WTC11 (cell line): ENCODE measurements at regions not wholly inside any gene's neighbourhood (a gene's known extent, or its start where the extent isn't known, plus 50 kb on each side); places are given as distances from the start of the nearest gene placed in this dataset.
"Not testable (repeated sequence)": the region's sequence is repeated elsewhere in the genome, so short reads cannot be mapped to it uniquely, and the experiment has no call there.

Experiments used
- ATF1 ChIP-seq: sonication (generic); formaldehyde crosslinking; IDR thresholded peaks from 2 replicates; pipeline ENCODE4 v1.8.1; 2023; ENCODE audit warnings: mild to moderate bottlenecking, moderate library complexity, missing genetic modification reagents
- ATF3 ChIP-seq: sonication (generic); formaldehyde crosslinking; conservative IDR thresholded peaks from 2 replicates; pipeline ENCODE4 v1.8.1; 2022; ENCODE audit warnings: mild to moderate bottlenecking, missing genetic modification reagents
- FOXK1 ChIP-seq: sonication (generic); formaldehyde crosslinking; IDR thresholded peaks from 2 replicates; pipeline ENCODE4 v1.8.0; 2022; ENCODE audit warnings: mild to moderate bottlenecking, moderate library complexity, missing genetic modification reagents
- JUN ChIP-seq: sonication (generic); formaldehyde crosslinking; IDR thresholded peaks from 2 replicates; pipeline ENCODE4 v1.8.0; 2023; ENCODE audit warnings: mild to moderate bottlenecking, missing genetic modification reagents
- ZBTB21 ChIP-seq: sonication (generic); formaldehyde crosslinking; IDR thresholded peaks from 2 replicates; pipeline ENCODE4 v1.8.1; 2023; ENCODE audit warnings: mild to moderate bottlenecking, missing genetic modification reagents, borderline replicate concordance
- ZNF263 ChIP-seq: sonication (generic); formaldehyde crosslinking; IDR thresholded peaks from 2 replicates; pipeline ENCODE4 v1.8.1; 2022; ENCODE audit warnings: low read depth, mild to moderate bottlenecking, moderate library complexity, missing genetic modification reagents
- ZNF532 ChIP-seq: fragments of 250-450 bp; sonication (Bioruptor Pico); IDR thresholded peaks from 2 replicates; pipeline ENCODE4 v1.9.0; 2021; ENCODE audit warnings: mild to moderate bottlenecking, borderline replicate concordance
- TF ChIP-seq, protein P1 (sequence below): fragments of 200-600 bp; IDR thresholded peaks from 2 replicates; pipeline ENCODE4 v1.8.0; 2022; ENCODE audit warnings: antibody characterized with exemption
- TF ChIP-seq, protein P2 (sequence below): sonication (generic); formaldehyde crosslinking; IDR thresholded peaks from 2 replicates; pipeline ENCODE4 v1.8.0; 2022; ENCODE audit warnings: mild to moderate bottlenecking, missing genetic modification reagents
- TF ChIP-seq, protein P3 (sequence below): sonication (generic); formaldehyde crosslinking; IDR thresholded peaks from 2 replicates; pipeline ENCODE4 v1.8.1; 2022; ENCODE audit warnings: missing genetic modification reagents, borderline replicate concordance

DNA sequence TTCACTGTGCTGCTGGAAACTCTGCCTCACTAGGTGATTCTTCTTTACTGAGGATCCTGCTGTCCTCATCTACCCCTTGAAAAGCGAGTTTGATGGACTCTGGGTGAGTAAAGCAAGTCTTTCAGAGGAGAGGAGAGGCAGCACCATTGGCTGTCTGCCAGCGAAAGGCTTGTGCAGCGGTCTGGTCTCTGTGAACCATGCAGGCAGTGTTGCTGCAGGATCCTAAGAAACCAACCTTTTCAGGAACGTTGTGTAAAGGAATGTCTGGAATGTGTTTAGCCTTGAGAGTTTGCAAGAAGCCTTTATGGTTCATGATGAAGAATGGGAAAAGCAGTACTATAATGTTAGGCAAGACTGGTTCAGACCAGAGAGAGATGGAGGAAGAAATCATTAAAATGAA lies 53.4 kb upstream of the CCN1 start:
- TF ChIP-seq, protein P1, sequence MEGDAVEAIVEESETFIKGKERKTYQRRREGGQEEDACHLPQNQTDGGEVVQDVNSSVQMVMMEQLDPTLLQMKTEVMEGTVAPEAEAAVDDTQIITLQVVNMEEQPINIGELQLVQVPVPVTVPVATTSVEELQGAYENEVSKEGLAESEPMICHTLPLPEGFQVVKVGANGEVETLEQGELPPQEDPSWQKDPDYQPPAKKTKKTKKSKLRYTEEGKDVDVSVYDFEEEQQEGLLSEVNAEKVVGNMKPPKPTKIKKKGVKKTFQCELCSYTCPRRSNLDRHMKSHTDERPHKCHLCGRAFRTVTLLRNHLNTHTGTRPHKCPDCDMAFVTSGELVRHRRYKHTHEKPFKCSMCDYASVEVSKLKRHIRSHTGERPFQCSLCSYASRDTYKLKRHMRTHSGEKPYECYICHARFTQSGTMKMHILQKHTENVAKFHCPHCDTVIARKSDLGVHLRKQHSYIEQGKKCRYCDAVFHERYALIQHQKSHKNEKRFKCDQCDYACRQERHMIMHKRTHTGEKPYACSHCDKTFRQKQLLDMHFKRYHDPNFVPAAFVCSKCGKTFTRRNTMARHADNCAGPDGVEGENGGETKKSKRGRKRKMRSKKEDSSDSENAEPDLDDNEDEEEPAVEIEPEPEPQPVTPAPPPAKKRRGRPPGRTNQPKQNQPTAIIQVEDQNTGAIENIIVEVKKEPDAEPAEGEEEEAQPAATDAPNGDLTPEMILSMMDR, result not testable (repeated sequence)
- TF ChIP-seq FOXK1; ATF1 (CRISPR knock-in tag); ATF3 (CRISPR knock-in tag); ZNF263 (CRISPR knock-in tag); ZNF532 (CRISPR knock-in tag); JUN; ZBTB21 (CRISPR knock-in tag): not testable (repeated sequence)
- TF ChIP-seq, protein P2, sequence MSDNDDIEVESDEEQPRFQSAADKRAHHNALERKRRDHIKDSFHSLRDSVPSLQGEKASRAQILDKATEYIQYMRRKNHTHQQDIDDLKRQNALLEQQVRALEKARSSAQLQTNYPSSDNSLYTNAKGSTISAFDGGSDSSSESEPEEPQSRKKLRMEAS (CRISPR knock-in tag), result not testable (repeated sequence)
- TF ChIP-seq, protein P3, sequence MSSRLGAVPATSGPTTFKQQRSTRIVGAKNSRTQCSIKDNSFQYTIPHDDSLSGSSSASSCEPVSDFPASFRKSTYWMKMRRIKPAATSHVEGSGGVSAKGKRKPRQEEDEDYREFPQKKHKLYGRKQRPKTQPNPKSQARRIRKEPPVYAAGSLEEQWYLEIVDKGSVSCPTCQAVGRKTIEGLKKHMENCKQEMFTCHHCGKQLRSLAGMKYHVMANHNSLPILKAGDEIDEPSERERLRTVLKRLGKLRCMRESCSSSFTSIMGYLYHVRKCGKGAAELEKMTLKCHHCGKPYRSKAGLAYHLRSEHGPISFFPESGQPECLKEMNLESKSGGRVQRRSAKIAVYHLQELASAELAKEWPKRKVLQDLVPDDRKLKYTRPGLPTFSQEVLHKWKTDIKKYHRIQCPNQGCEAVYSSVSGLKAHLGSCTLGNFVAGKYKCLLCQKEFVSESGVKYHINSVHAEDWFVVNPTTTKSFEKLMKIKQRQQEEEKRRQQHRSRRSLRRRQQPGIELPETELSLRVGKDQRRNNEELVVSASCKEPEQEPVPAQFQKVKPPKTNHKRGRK (CRISPR knock-in tag), result not testable (repeated sequence)
